Thymus (tissue), 11 donors: ENCODE measurements at regions not wholly inside any gene's neighbourhood (a gene's known extent, or its start where the extent isn't known, plus 50 kb on each side); places are given as distances from the start of the nearest gene placed in this dataset.

ENCODE experiments used
- DNase-seq, 9 donors: peaks; one replicate each; pipeline ENCODE4 v3.0.0-alpha.2; 2013; ENCODE audit warnings: low spot score in 9 of 9, low read depth in 6 of 9, missing footprints in 1 of 9
- H3K27ac ChIP-seq, 2 donors: one replicate each; pipeline ENCODE4 v1.5.1; 2013; ENCODE audit warnings: control low read depth in 1 of 2, low read depth in 1 of 2, low read length in 1 of 2, mild to moderate bottlenecking in 1 of 2, moderate library complexity in 1 of 2
- H3K27me3 ChIP-seq, 2 donors: one replicate each; pipeline ENCODE4 v1.5.1; 2013; ENCODE audit warnings: low read length in 1 of 2; ENCODE audit not compliant: control insufficient read depth in 2 of 2, insufficient read depth in 1 of 2
- H3K36me3 ChIP-seq, 2 donors: one replicate each; pipeline ENCODE4 v1.5.1; 2013; ENCODE audit warnings: low read length in 1 of 2, mild to moderate bottlenecking in 1 of 2, moderate library complexity in 1 of 2; ENCODE audit not compliant: control insufficient read depth in 2 of 2, insufficient read depth in 2 of 2
- H3K4me1 ChIP-seq, 2 donors: one replicate each; pipeline ENCODE4 v1.5.1; 2013; ENCODE audit warnings: low read length in 2 of 2; ENCODE audit not compliant: control insufficient read depth in 2 of 2, insufficient read depth in 2 of 2
- H3K4me3 ChIP-seq, 2 donors: one replicate each; pipeline ENCODE4 v1.5.1; 2013; ENCODE audit warnings: low read length in 2 of 2, control low read depth in 1 of 2, mild to moderate bottlenecking in 1 of 2
- H3K9me3 ChIP-seq, 2 donors: one replicate each; pipeline ENCODE4 v1.5.1; 2013; ENCODE audit warnings: low read length in 1 of 2, mild to moderate bottlenecking in 1 of 2; ENCODE audit not compliant: control insufficient read depth in 2 of 2, insufficient read depth in 1 of 2
- WGBS: extraction: QIAGEN DNeasy Blood & Tissue Kit; methylation state at CpG from one replicate; pipeline ENCODE4 v1.1.7; 2013; 5-methylcytosine and 5-hydroxymethylcytosine counted together
- donor health status: healthy.

GRCh38 chr5:135243556-135244285, 155.3 kb downstream of the MACROH2A1 start:
- 92% methylated on average over 22 of the region's 22 CpGs for WGBS
- Histone ChIP-seq H3K4me1 (peaks cover 0 to 5% of the 10 kb centered on the region in 2 donors), H3K27ac (no peak overlapping the region), H3K4me3 (no peak overlapping the region), H3K27me3 (no peaks in the 10 kb centered on the region), H3K36me3 (no peaks in the 10 kb centered on the region), H3K9me3 (no peaks in the 10 kb centered on the region)
- no peak for DNase-seq

- no peaks in the 10 kb centered on the region for H3K9me3 ChIP-seq
- no peaks in the 10 kb centered on the region for H3K36me3 ChIP-seq
- no peak overlapping the region for H3K4me3 ChIP-seq
- DNase-seq: no peak
- 95% methylated on average over 8 of the region's 8 CpGs for WGBS
- H3K27me3 ChIP-seq: no peaks in the 10 kb centered on the region
- H3K4me1 ChIP-seq: peaks cover 0 to 5% of the 10 kb centered on the region in 2 donors
- H3K27ac ChIP-seq: no peak overlapping the region
Observed at GRCh38 chr5:135242866-135243555, 156.0 kb downstream of the MACROH2A1 start.

- H3K4me1 ChIP-seq: peaks cover 0 to 7% of the 10 kb centered on the region in 2 donors
- H3K36me3 ChIP-seq: no peaks in the 10 kb centered on the region
- 95% methylated on average over 11 of the region's 11 CpGs for WGBS
- no peak for DNase-seq
- no peaks in the 10 kb centered on the region for H3K9me3 ChIP-seq
- H3K27ac ChIP-seq: no peak overlapping the region
- no peak overlapping the region for H3K4me3 ChIP-seq
- H3K27me3 ChIP-seq: no peaks in the 10 kb centered on the region
Observed at GRCh38 chr5:135242021-135242865, 156.8 kb downstream of the MACROH2A1 start.

- H3K4me3 ChIP-seq: no peak overlapping the region
- H3K27me3 ChIP-seq: no peaks in the 10 kb centered on the region
- peaks cover 0 to 10% of the 10 kb centered on the region in 2 donors for H3K4me1 ChIP-seq
- no peaks in the 10 kb centered on the region for H3K36me3 ChIP-seq
- no peak overlapping the region for H3K27ac ChIP-seq
- no peaks in the 10 kb centered on the region for H3K9me3 ChIP-seq
- no peak for DNase-seq
Observed at GRCh38 chr5:135241536-135241935, 157.5 kb downstream of the MACROH2A1 start.

GRCh38 chr5:135240781-135241360, 158.2 kb downstream of the MACROH2A1 start:
- Histone ChIP-seq H3K9me3 (no peaks in the 10 kb centered on the region), H3K4me3 (no peak overlapping the region), H3K36me3 (no peaks in the 10 kb centered on the region), H3K27ac (no peak overlapping the region), H3K4me1 (peaks cover 0 to 10% of the 10 kb centered on the region in 2 donors), H3K27me3 (no peaks in the 10 kb centered on the region)
- no peak for DNase-seq
- 99% methylated on average over 2 of the region's 2 CpGs for WGBS

GRCh38 chr5:135240283-135240633, 158.8 kb downstream of the MACROH2A1 start:
- Histone ChIP-seq H3K4me3 (no peak overlapping the region), H3K9me3 (no peaks in the 10 kb centered on the region), H3K27me3 (no peaks in the 10 kb centered on the region), H3K27ac (no peak overlapping the region), H3K4me1 (peaks cover 0 to 10% of the 10 kb centered on the region in 2 donors), H3K36me3 (no peaks in the 10 kb centered on the region)
- WGBS: 97% methylated on average over 3 of the region's 3 CpGs
- DNase-seq: no peak

GRCh38 chr5:135239453-135240282, 159.4 kb downstream of the MACROH2A1 start:
- H3K4me3 ChIP-seq: no peak overlapping the region
- no peaks in the 10 kb centered on the region for H3K9me3 ChIP-seq
- H3K27ac ChIP-seq: no peak overlapping the region
- no peak for DNase-seq
- no peaks in the 10 kb centered on the region for H3K27me3 ChIP-seq
- no peaks in the 10 kb centered on the region for H3K36me3 ChIP-seq
- 96% methylated on average over 11 of the region's 11 CpGs for WGBS
- peaks cover 0 to 10% of the 10 kb centered on the region in 2 donors for H3K4me1 ChIP-seq

- H3K4me3 ChIP-seq: no peak overlapping the region
Observed at GRCh38 chr5:135238622-135239452, 160.2 kb downstream of the MACROH2A1 start.

More at GRCh38 chr5:135238622-135239452, 160.2 kb downstream of the MACROH2A1 start:
- Histone ChIP-seq H3K4me1 (peaks cover 0 to 5% of the 10 kb centered on the region in 2 donors), H3K9me3 (no peaks in the 10 kb centered on the region), H3K36me3 (no peaks in the 10 kb centered on the region), H3K27ac (no peak overlapping the region), H3K27me3 (no peaks in the 10 kb centered on the region)
- no peak for DNase-seq
- WGBS: 95% methylated on average over 11 of the region's 11 CpGs
